HG03521 (cell line): ENCODE measurements at regions not wholly inside any gene's neighbourhood (a gene's known extent, or its start where the extent isn't known, plus 50 kb on each side); places are given as distances from the start of the nearest gene placed in this dataset.
A peak's percentile ranks its signal among the peaks of the same experiment; 100 is the strongest.

Experiments
- ATAC-seq: cut with Tn5 transposase; IDR thresholded peaks from one replicate; pipeline ENCODE4 v1.9.1; 2021; ENCODE audit warnings: mild to moderate bottlenecking, moderate library complexity; ENCODE audit not compliant: unreplicated experiment

DNA sequence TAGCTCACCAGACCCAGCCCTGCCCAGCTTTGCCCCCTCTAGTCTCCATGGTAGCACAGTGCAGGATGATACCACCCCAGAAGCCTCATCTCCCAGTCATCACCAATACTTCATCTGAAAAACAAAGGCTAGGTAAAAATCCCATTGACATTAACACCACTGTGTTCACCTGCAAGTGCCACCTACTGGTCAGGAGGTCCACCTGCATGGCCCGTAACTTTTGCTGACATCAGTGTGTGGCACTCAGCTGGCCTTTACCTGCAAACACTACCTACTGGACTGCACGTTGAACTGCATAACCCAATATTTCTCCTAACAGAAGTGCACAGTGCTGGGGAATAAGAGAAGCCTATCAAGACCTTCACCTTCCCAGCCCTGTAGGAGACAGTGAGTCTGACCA lies 234.7 kb upstream of the ADGRB3 start:
- ATAC-seq, result no peak

DNA sequence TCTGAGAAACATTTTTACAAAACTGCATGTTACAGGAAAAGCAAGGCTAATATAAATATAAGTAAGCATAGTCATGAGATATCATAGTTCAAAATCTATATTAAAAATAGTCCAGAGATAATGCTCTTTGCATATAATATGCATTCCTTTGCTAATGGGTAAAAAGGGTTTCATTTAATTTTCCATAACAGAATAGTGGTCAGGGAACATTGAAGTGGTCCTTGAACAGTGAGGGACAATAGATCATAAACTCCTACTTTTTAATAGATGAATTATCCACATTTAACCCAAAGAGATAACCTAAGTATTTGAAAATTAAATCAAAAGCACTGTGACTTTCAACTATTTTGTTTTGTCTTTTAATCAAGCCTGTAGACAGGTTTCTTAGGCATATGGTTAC lies 243.1 kb upstream of the ADGRB3 start:
- ATAC-seq, result no peak

DNA sequence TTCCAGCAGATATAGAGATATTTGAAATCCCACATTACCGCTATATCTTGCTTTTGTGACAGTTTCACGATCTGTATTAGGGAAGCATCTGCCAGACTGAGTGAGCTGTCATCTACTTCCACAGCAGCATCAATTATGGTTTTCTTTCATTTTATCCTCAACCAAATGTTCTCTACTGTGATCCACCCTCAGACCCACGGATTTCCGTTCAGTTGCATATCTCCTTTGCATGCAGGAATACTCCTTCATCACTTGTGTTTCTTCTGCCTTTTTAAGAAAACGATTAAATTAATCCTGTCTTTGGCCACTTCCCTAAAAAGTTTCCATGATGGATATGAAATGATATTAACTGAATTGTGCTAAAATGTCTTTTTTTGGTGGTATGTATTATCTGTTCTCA lies 262.1 kb upstream of the ADGRB3 start:
- no peak for ATAC-seq

DNA sequence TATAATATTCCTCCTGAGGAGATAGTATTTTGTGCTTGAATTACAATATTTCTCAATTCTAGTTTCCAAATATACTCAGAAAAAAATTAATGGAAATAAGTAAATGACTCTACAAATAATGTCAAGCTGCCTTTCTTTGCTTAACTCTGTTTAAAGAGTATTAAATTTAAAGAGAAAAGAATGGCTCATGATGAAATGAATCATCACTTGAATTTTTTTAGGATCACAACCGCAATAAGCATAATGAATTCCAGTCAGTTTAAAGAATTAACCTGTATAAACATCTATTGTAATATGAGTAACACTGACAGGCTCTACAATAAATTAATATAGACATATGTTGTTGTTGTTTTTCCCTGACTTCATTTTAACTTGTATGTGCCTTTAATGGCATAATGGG lies 266.2 kb upstream of the ADGRB3 start:
- no peak for ATAC-seq

DNA sequence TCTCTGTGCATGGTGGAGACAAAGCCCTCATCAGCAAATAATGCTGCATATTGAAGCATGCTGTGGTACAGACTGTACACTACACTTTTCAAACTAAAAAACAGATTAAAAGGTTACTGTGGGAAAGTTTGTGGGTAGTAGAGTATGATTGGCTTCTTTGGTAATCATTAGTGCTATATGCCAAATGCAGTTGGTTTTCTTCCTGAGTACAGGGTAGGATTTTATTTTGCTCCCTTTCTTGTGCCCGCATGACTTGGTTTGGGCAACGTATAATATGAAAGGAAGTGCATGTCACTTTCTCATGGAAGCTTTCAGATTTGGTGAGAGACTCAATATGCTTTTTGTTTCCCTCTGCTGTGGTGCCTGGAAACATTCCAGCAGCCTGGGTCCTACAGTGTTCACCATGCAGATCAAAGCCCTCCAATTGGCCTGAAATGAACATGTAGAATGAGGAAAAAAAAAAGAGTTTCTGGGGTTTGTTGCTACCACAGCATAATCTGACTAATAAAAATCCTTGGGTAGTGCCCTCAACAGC lies 270.7 kb upstream of the ADGRB3 start:
- ATAC-seq, result no peak

DNA sequence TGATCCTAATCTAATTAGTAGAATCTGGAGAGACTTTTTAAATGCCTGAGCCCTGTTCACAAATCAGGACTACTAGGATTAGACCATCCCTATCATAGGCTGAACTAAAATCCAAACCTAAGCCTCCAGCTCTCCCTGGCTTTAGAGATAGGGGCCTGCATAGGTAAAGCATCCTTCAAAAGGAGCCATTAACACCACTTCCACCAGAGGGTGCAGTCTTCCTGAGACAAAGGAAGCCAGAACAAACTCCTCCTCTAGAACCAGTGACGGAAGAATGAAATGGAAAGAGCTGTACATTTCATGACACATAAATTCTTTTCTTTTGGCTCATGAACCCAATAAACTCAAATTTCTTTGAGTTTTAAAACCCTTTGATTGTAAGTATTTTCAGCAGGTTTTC lies 291.2 kb upstream of the ADGRB3 start:
- ATAC-seq, result peak; percentile 62

DNA sequence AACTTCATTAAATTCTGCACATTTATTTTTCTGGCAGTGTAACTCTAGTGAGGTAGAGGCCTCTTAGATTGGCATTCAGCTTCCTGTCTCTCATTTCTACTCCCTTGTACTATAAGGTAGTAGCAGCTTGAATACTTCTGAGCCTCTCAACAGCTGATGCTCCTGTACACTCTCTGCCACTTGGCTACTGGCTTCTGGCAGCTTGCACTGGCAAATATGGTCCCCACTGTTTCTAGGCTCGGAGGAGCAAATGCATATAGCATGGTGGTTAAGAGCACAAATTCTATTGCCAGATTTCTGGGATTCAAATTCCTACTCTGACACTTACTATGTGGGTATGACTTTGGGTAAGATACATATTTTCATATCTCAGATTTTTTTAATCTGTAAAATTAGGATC lies 292.8 kb upstream of the ADGRB3 start:
- ATAC-seq, result no peak

DNA sequence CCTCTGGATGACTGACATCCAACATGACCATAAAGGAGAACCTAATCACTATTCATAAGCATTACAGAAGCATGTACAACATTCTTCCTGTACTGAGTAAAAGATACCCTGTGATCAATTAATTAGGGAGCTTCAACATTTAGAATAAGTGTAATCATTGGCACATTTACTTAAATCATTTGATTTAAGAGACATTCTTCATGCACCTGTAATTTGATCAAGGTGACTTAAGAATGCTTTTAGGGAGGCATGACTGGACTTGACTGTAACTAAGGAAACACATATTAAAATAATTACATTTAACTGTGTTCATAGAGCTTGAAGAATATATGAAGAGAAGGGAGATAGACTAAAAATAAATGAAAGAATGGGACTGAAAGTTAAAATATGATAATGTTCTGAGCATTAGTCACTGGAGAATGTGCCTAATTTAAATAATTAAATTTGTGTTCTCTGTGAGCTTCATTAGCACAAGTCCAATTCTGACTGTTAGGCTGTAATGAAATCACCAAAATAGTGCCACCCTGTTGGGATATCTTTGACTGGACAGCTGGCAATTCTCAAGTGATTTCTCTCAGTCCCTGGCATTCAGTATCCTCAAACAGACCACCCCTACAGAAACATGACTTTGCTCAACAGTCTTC lies 295.5 kb upstream of the ADGRB3 start:
- ATAC-seq, result no peak

DNA sequence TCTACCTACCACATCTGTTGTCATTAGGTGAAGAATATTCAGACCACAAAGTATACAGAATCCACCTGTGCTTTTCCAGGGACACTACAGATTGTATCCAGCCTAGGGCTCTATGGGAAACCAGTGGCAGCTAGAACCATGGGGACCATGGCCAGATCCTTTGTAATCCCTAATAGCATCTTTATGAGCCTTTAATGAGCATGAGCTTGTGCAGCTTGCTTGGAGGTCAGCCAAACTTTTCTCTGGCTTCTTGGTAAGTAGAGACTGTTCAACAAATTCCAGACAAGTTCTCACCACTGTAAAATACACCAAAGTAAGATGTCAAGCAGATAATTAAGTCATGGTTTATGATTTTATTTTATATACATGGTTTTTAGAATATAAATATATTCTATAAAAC lies 301.6 kb upstream of the ADGRB3 start:
- no peak for ATAC-seq

DNA sequence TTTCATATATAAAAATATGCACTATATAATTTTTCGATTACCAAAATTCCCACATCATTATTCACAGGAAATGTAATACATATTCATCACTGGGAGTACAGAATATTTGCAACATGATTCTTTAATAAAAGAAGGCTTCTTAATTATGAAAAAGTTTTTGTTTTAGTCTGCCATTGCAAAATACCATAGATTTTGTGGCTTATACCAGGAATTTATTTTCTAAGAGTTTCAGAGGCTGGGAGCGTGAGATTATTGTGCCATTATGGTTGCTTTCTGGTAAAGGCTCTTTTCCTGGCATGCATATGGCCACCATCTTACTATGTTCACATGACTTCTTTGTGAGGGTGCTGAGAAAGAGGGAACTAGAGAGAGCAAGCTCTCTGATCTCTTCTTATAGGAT lies 306.9 kb upstream of the ADGRB3 start:
- no peak for ATAC-seq

DNA sequence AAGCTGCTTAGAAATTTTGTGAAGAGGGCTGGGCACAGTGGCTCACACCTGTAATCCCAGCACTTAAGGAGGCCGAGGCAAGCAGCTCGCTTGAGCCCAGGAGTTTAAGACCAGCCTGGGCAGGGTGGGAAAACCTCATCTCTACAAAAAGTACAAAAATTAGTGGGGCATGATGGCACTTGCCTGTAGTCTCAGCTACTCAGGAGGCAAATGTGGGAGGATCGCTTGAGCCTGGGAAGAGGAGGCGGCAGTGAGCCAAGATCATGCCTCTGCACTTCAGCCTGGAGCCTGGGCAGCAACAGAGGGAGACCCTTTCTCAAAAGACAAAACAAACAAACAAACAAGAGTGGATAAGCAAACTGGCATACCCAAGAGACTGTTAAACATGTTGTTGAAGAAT lies 308.3 kb upstream of the ADGRB3 start:
- no peak for ATAC-seq

DNA sequence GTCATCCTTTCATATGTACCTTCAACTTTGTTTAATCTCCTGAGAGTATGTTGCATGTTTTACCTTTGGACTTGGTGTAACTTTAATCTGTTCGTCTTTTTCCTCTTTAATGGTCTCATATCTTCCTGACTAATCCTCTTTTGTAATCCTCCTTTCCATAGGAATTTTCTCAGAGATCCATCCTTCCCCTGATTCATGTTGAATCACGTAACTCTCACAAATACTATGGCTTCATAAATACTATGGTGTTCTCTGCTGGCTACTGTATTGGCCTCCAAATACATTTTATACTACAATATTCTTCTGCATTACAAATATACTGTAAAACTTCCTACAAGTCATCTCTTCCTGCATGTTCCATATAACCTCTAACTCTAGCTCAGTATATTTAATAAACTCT lies 317.7 kb upstream of the ADGRB3 start:
- no peak for ATAC-seq

DNA sequence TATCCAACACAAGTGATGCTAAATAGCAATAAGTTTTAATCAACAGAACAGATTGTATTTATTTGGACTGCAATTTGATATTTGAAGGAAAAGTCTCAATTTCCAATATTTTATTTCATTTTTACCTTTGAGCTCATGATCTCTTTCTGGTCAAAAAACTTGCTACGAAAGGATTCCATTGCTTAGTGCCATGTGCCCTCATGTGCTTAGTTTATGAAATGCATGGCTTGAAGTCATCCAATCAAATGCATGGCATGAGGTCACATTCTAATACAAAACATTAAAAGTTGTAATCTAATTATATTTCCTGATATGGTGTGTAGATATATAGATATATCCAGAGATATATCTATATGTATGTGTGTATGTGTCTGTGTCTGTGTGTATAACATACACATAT lies 321.2 kb upstream of the ADGRB3 start:
- ATAC-seq, result no peak

DNA sequence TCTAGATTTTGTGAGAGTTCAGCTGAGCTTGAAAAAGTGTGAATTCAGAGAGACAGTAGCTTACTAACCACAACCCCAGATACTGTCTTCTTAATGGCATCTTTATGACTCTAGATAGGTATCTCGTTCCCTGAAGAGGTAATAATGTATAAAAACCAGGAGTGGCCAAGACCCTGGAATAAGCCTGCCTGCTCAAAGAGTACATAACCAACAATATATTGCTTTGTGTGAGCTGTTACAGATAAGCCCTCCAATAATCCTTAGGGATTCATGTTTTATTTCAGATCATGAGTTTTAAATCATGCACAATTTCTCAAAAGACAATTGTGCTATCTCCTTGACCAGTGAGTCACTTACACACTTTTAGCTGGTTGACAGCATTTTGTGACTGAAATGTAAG lies 327.8 kb upstream of the ADGRB3 start:
- no peak for ATAC-seq

DNA sequence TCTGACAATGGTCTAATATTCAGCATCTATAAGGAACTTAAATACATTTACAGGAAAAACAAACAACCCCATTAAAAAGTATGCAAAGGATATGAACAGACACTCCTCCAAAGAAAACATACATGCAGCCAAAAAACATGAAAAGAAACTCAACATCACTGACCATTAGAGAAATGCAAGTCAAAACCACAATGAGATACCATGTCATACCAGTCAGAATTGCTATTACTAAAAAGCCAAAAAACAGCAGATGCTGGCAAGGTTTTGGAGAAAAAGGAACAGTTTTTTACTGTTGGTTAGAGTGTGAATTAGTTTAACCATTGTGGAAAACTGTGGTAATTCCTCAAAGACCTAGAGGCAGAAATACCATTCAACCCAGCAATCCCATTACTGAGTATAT lies 339.0 kb upstream of the ADGRB3 start:
- ATAC-seq, result no peak

DNA sequence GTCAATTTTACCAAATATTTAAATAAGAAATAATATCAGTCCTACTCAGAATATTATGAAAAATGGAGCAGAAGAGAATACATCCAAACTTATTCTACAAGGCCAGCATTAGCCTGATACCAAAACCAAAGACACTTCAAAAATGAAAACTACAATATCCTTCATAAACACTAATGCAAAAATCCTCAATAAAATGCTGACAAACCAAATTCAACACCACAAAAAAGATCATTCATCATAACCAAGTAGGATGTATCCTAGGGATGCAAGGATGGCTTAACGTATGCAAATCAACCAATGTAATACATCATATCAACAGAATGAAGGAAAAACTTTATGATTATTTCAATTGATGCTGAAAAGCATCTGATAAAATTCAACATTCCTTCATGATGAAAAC lies 352.4 kb upstream of the ADGRB3 start:
- no peak for ATAC-seq

DNA sequence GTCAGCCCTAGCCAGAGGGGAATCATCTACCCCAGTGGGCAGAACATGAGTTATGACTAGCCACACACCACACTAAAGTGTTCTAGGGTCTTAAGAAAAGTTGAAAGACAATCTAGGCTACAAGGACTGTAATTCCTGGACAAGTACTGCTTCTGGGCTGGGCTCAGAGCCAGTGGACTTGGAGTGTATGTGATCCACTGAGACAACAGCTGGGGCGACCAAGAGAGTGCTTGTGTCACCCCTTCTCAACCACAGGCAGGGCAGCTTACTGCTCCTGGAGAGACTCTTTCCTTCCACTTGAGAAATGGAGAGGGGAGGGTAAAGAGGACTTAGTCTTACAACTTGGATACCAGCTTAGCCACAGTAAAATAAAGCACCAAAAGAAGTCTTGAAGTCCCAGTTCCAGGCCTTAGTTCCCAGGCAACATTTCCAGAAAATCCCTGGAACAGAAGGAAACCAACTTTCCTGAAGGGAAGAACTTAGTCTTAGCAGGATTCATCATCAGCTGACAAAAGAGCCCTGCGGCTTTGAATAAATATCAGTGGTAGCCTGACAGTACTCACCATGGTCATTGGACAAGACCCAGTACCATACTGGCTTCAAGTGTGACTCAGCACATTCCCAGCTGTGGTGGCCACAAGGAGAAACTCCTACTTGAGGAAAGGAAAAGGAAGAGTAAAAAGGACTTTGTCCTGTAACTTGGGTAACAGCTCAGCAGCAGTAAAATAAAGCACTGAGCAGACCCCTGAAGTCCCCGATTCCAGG lies 355.1 kb upstream of the ADGRB3 start:
- ATAC-seq, result no peak

DNA sequence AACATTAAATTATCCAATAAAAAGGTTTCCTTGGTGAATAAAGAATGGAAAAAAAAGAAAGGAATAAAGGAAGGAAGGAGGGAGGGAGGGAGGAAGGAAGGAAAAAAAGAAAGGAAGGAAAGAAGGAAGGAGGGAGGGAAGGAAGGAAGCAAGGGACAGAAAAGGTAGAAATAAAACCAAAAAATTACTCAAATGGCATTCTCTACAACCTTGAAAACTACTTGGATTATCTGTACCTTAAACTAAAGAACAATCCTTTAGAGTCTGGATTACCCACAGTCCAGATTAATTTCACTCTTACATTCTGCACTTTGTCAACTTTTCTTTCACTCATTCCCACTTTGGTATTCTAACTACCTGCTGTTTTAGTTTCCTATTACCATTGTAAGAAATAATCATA lies 361.8 kb upstream of the ADGRB3 start:
- ATAC-seq, result no peak

DNA sequence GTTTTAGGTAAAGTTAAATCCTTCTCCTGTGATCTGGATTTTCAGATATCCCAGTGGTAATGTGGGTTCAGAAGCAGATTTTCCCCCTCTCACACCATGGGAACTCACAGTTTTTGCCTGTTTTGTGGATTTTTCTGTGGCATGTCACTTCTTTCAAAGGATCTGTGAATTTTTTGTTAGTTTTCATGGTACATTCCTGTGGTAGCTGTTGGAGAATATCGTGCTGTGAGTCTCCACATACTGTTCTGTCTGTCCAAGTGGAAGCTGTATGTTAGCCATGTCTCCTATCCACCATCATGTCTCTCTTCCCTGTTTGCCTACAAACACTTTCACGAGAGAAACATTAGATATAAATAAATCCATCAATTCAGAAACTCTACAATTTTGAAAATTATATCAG lies 378.7 kb upstream of the ADGRB3 start:
- ATAC-seq, result no peak

DNA sequence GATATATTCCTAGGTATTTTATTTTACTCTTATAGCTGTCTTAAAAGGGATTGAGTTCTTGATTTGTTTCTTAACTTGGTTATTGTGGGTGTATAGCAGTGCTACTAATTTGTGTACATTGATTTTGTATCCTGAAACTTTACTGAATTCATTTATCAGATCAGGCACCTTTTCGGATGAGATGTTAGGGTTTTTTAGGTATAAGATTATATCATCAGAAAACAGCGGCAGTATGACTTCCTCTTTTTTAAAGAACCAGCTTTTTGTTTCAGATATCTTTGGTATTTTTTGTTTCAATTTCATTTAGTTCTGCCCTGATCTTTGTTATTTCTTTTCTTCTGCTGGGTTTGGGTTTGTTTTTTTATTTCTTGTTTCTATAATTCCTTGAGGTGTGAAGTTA lies 382.4 kb upstream of the ADGRB3 start:
- peak; percentile 63 for ATAC-seq

DNA sequence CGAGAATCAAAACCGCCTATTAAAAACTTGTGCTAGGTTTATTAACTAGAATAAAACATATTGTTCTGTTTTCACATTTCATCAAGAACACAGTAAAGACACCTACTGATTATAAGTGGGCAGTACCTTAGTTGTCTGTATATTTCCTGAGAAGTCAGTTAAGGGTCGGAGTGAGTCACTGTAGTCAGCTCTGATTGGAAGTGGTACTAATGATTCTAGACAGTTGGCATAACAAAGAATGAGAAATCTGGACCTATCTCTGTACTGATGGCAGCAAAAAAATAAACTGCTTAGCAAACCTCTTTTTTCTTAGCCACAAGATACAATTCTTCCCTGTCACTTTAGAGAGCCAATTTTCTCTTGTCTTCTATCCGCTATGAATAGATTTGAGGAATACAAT lies 387.3 kb upstream of the ADGRB3 start:
- no peak for ATAC-seq

DNA sequence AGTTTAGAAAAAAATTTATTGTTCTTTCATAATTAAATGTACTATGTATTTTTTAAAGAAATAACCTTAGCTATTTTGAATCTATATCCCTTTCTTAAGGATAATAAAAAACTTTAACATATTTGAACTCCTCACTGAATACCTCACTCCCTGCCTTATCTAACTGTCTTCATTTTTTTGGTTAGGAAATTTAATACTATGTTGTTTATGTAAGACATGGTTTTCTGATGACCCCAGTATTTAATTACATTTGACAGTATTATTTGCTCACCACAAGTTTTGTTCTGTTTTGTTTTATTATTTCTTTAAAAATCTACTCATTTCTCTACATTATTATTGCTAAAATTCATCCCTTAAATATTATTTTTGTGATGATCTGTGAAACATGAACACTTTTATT lies 394.4 kb upstream of the ADGRB3 start:
- ATAC-seq, result no peak

DNA sequence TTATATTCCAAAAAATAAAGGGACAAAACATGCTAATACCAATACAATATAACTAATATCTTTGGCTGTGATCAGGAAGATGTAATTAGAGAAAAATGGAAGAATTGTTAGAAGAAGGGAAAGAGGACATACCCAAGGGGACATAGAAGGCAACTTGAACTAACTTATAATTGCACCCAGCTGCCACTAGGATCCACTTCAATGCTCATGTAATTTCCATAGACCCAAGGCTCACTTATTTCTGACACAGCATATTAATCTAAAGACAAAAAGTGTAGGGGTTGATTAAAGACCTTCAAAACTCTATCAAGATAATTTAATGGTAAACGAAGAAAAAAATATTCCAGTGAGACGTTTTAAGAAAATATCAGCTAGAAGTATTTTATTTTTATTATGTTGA lies 396.0 kb upstream of the ADGRB3 start:
- no peak for ATAC-seq
